H9 (cell line): ENCODE measurements at regions not wholly inside any gene's neighbourhood (a gene's known extent, or its start where the extent isn't known, plus 50 kb on each side); places are given as distances from the start of the nearest gene placed in this dataset.

Experiments
- DNase-seq: peaks from one replicate; pipeline ENCODE4 v3.0.0-alpha.2; 2017
- H2AFZ ChIP-seq: one replicate; pipeline ENCODE4 v1.6.1; 2013; ENCODE audit warnings: mild to moderate bottlenecking, low read length, control low read depth, moderate library complexity
- H2AK5ac ChIP-seq: 2 replicates; pipeline ENCODE4 v1.6.1; 2013; ENCODE audit warnings: low read length, control low read depth, mixed read lengths; ENCODE audit not compliant: insufficient read length
- H2BK120ac ChIP-seq: one replicate; pipeline ENCODE4 v1.6.1; 2013; ENCODE audit warnings: low read depth, mild to moderate bottlenecking, low read length, control low read depth, inconsistent platforms; ENCODE audit not compliant: poor library complexity, severe bottlenecking
- H2BK12ac ChIP-seq: 2 replicates; pipeline ENCODE4 v1.6.1; 2013; ENCODE audit warnings: low read length, control low read depth, mixed read lengths, low read depth; ENCODE audit not compliant: insufficient read length
- H2BK15ac ChIP-seq: 2 replicates; pipeline ENCODE4 v1.6.1; 2013; ENCODE audit warnings: low read depth, low read length, control low read depth
- H2BK20ac ChIP-seq: one replicate; pipeline ENCODE4 v1.6.1; 2013; ENCODE audit warnings: low read depth, mild to moderate bottlenecking, low read length, control low read depth, inconsistent platforms; ENCODE audit not compliant: poor library complexity, severe bottlenecking
- H2BK5ac ChIP-seq: 2 replicates; pipeline ENCODE4 v1.6.1; 2013; ENCODE audit warnings: low read length, control low read depth, mixed read lengths; ENCODE audit not compliant: insufficient read length
- H3K14ac ChIP-seq: 2 replicates; pipeline ENCODE4 v1.6.1; 2013; ENCODE audit warnings: low read length, control low read depth; ENCODE audit not compliant: insufficient read depth
- H3K18ac ChIP-seq: 2 replicates; pipeline ENCODE4 v1.6.1; 2013; ENCODE audit warnings: low read depth, mild to moderate bottlenecking, mixed read lengths, low read length, control low read depth; ENCODE audit not compliant: insufficient read length
- H3K23ac ChIP-seq: 2 replicates; pipeline ENCODE4 v1.6.1; 2013; ENCODE audit warnings: low read length, control low read depth, mixed read lengths, low read depth; ENCODE audit not compliant: insufficient read length
- H3K23me2 ChIP-seq: 2 replicates; pipeline ENCODE4 v1.6.1; 2013; ENCODE audit warnings: low read depth, mild to moderate bottlenecking, mixed read lengths, low read length, control low read depth; ENCODE audit not compliant: insufficient read length, poor library complexity, severe bottlenecking
- H3K27ac ChIP-seq: 2 replicates; pipeline ENCODE4 v1.5.1; 2013; ENCODE audit warnings: low read length, control low read depth, mixed read lengths, low read depth; ENCODE audit not compliant: insufficient read length
- H3K27me3 ChIP-seq: 2 replicates; pipeline ENCODE4 v1.6.1; 2013; ENCODE audit warnings: low read length, control low read depth, inconsistent platforms; ENCODE audit not compliant: insufficient read depth
- H3K4ac ChIP-seq: 2 replicates; pipeline ENCODE4 v1.6.1; 2013; ENCODE audit warnings: low read depth, mild to moderate bottlenecking, control low read depth, inconsistent platforms, low read length, moderate library complexity
- H3K4me1 ChIP-seq: 2 replicates; pipeline ENCODE4 v1.6.1; 2013; ENCODE audit warnings: low read length, control low read depth, inconsistent platforms; ENCODE audit not compliant: insufficient read depth
- H3K4me2 ChIP-seq: 2 replicates; pipeline ENCODE4 v1.6.1; 2013; ENCODE audit warnings: low read length, control low read depth, mixed read lengths; ENCODE audit not compliant: insufficient read length, insufficient read depth
- H3K56ac ChIP-seq: 2 replicates; pipeline ENCODE4 v1.6.1; 2013; ENCODE audit warnings: low read depth, mild to moderate bottlenecking, mixed read lengths, low read length, control low read depth; ENCODE audit not compliant: insufficient read length
- H3K79me1 ChIP-seq: 2 replicates; pipeline ENCODE4 v1.6.1; 2013; ENCODE audit warnings: low read depth, mild to moderate bottlenecking, moderate library complexity, low read length, control low read depth, inconsistent platforms; ENCODE audit not compliant: insufficient read depth, poor library complexity, severe bottlenecking
- H3K79me2 ChIP-seq: 2 replicates; pipeline ENCODE4 v1.6.1; 2013; ENCODE audit warnings: low read length, control low read depth, inconsistent platforms; ENCODE audit not compliant: insufficient read depth
- H3K9ac ChIP-seq: 2 replicates; pipeline ENCODE4 v1.6.1; 2013; ENCODE audit warnings: low read length, control low read depth, mixed read lengths; ENCODE audit not compliant: insufficient read length; ENCODE audit errors: extremely low read depth
- H3K9me3 ChIP-seq: one replicate; pipeline ENCODE4 v1.6.1; 2013; ENCODE audit warnings: low read depth, low read length, inconsistent platforms; ENCODE audit not compliant: control insufficient read depth
- H3T11ph ChIP-seq: one replicate; pipeline ENCODE4 v1.6.1; 2013; ENCODE audit warnings: mild to moderate bottlenecking, low read length, control low read depth, inconsistent platforms
- H4K20me1 ChIP-seq: one replicate; pipeline ENCODE4 v1.6.1; 2013; ENCODE audit not compliant: control insufficient read depth, insufficient read length, insufficient read depth
- H4K5ac ChIP-seq: 2 replicates; pipeline ENCODE4 v1.6.1; 2013; ENCODE audit warnings: low read depth, mild to moderate bottlenecking, mixed read lengths, low read length, control low read depth; ENCODE audit not compliant: insufficient read length
- H4K8ac ChIP-seq: replicated peaks from 2 replicates; pipeline ENCODE4 v1.6.1; 2013; ENCODE audit warnings: low read length, control low read depth, mixed read lengths, low read depth; ENCODE audit not compliant: insufficient read length
- H4K91ac ChIP-seq: 2 replicates; pipeline ENCODE4 v1.6.1; 2013; ENCODE audit warnings: low read depth, mild to moderate bottlenecking, moderate library complexity, mixed read lengths, low read length, control low read depth; ENCODE audit not compliant: insufficient read length
- H3K27ac Mint-ChIP-seq, 3 experiments: 2 replicates in 2 of 3; 3 replicates in 1 of 3; pipeline ENCODE4 v1.8.0; 2020 to 2021; ENCODE audit warnings: mixed read lengths in 3 of 3, mild to moderate bottlenecking in 1 of 3, moderate library complexity in 1 of 3
- H3K27me3 Mint-ChIP-seq: 2 replicates; pipeline ENCODE4 v1.8.0; 2021; ENCODE audit warnings: low read depth, mild to moderate bottlenecking, moderate library complexity, mixed read lengths
- H3K36me3 Mint-ChIP-seq, 3 experiments: 2 replicates in 2 of 3; 3 replicates in 1 of 3; pipeline ENCODE4 v1.8.0; 2020 to 2021; ENCODE audit warnings: low read depth in 3 of 3, mixed read lengths in 3 of 3; ENCODE audit not compliant: insufficient read depth in 1 of 3
- H3K4me1 Mint-ChIP-seq, 2 experiments: 2 replicates each; pipeline ENCODE4 v1.8.0; 2020; ENCODE audit warnings: mixed read lengths in 2 of 2
- H3K4me3 Mint-ChIP-seq, 2 experiments: 2 replicates in 1 of 2; 3 replicates in 1 of 2; pipeline ENCODE4 v1.8.0; 2020 to 2021; ENCODE audit warnings: mild to moderate bottlenecking in 2 of 2, mixed read lengths in 2 of 2, moderate library complexity in 1 of 2
- H3K9me3 Mint-ChIP-seq, 2 experiments: 2 replicates in 1 of 2; 3 replicates in 1 of 2; pipeline ENCODE4 v1.8.0; 2020; ENCODE audit warnings: mild to moderate bottlenecking in 2 of 2, mixed read lengths in 2 of 2, moderate library complexity in 1 of 2
- CTCF ChIP-seq: fragments of 200-600 bp; sonication (generic); conservative IDR thresholded peaks from 3 replicates; pipeline ENCODE4 v1.8.0; 2021; ENCODE audit warnings: antibody characterized with exemption, mild to moderate bottlenecking
- WGBS: extraction: QIAGEN DNeasy Blood & Tissue Kit; methylation state at CpG from one replicate; pipeline ENCODE4 v1.1.7; 2013; ENCODE audit warnings: missing lambda C conversion rate, low lambda C conversion rate, mixed read lengths; ENCODE audit not compliant: insufficient read length; ENCODE audit errors: extremely low coverage; 5-methylcytosine and 5-hydroxymethylcytosine counted together

- Histone ChIP-seq H2AFZ (no peak overlapping the region), H3K18ac (no peak overlapping the region), H3K27ac (no peak overlapping the region), H2AK5ac (no peak overlapping the region), H3T11ph (no peak overlapping the region), H3K56ac (no peak overlapping the region), H3K23ac (no peak overlapping the region), H3K4ac (no peak overlapping the region), H3K9ac (no peak overlapping the region), H3K27me3 (no peaks in the 10 kb centered on the region), H4K20me1 (no peaks in the 10 kb centered on the region), H4K91ac (no peak overlapping the region), H2BK5ac (no peak overlapping the region), H2BK20ac (no peak overlapping the region), H3K4me1 (peaks cover 7% of the 10 kb centered on the region; the same call in 1 of the 2 replicates), H2BK15ac (no peak overlapping the region), H3K14ac (no peak overlapping the region), H3K9me3 (no peaks in the 10 kb centered on the region), H2BK120ac (no peak overlapping the region), H3K23me2 (no peaks in the 10 kb centered on the region), H3K4me2 (no peak overlapping the region), H4K8ac (no peak overlapping the region), H4K5ac (no peak overlapping the region), H3K79me1 (no peaks in the 10 kb centered on the region), H2BK12ac (no peak overlapping the region), H3K79me2 (no peaks in the 10 kb centered on the region)
- H3K36me3 Mint-ChIP-seq, result no peaks in the 10 kb centered on the region
- no CpG with 5 or more reads among the region's 7 CpGs for WGBS
- H3K4me1 Mint-ChIP-seq, result peaks cover 7 to 16% of the 10 kb centered on the region in 2 experiments; a peak in 3 of 4 replicates
- no peaks in the 10 kb centered on the region for H3K27me3 Mint-ChIP-seq
- no peaks in the 10 kb centered on the region for H3K9me3 Mint-ChIP-seq
- TF ChIP-seq CTCF, result peak; percentile 89
- no peak overlapping the region for H3K27ac Mint-ChIP-seq
- DNase-seq, result peak; percentile 75
- no peak overlapping the region for H3K4me3 Mint-ChIP-seq
Observed at GRCh38 chr14:65961004-65961403, 525.2 kb upstream of the CCDC196 start.
